Lower leg skin (tissue), 4 donors: ENCODE measurements at regions not wholly inside any gene's neighbourhood (a gene's known extent, or its start where the extent isn't known, plus 50 kb on each side); places are given as distances from the start of the nearest gene placed in this dataset.

Source experiments
- DNase-seq, 2 donors: peaks; one replicate each; pipeline ENCODE4 v3.0.0-alpha.2; 2019; ENCODE audit warnings: low spot score in 2 of 2
- H3K4me3 ChIP-seq: fragments of 200-600 bp; sonication (generic); 2 replicates; pipeline ENCODE4 v1.5.1; 2017; ENCODE audit warnings: mild to moderate bottlenecking, low read depth; ENCODE audit not compliant: poor library complexity, severe bottlenecking
- POLR2A ChIP-seq, 2 donors: fragments of 450-650 bp; IDR thresholded peaks; one replicate each; pipeline ENCODE4 v1.6.1; 2016 to 2017; ENCODE audit warnings: antibody characterized with exemption in 2 of 2, mild to moderate bottlenecking in 1 of 2, moderate library complexity in 1 of 2
- WGBS, 2 donors: methylation state at CpG; one replicate each; pipeline ENCODE4 v1.1.5; 2018; 5-methylcytosine and 5-hydroxymethylcytosine counted together
- intact Hi-C: fragments of 100-400 bp; cut with DNase I; formaldehyde crosslinking; loops from one replicate; pipeline ENCODE4 v1.15.0; 2023; ENCODE audit warnings: low total_unique reads
- TF ChIP-seq, protein P1 (sequence below), 3 donors: fragments of 450-650 bp; IDR thresholded peaks; one replicate each; pipeline ENCODE4 v1.5.1; 2016; ENCODE audit warnings: antibody characterized with exemption in 3 of 3, mild to moderate bottlenecking in 3 of 3, moderate library complexity in 2 of 3

DNA sequence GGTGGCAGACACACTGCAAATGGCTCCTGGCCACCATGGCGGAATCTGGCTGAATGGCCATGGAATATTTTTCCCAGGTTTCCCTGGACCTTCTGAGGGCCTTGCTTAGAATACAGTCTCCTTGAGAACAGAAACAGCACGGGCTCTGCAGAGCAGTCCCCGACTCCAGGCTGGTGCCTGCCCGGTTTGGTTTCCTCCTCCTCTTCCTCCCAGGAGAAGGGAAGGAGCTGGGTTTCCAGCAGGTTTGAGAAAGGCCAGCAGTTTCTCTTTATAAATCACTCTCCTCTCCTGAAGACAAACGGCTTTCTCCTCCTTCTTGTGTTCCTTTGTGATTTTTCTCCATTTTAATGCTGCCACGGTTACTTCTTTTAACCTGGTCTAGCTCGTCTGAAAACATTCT, 106.8 kb upstream of the RFLNA start:
- H3K4me3 ChIP-seq: no peak overlapping the region
- TF ChIP-seq POLR2A (IDR thresholded peaks at IDR 0.05): no peak
- TF ChIP-seq, protein P1, sequence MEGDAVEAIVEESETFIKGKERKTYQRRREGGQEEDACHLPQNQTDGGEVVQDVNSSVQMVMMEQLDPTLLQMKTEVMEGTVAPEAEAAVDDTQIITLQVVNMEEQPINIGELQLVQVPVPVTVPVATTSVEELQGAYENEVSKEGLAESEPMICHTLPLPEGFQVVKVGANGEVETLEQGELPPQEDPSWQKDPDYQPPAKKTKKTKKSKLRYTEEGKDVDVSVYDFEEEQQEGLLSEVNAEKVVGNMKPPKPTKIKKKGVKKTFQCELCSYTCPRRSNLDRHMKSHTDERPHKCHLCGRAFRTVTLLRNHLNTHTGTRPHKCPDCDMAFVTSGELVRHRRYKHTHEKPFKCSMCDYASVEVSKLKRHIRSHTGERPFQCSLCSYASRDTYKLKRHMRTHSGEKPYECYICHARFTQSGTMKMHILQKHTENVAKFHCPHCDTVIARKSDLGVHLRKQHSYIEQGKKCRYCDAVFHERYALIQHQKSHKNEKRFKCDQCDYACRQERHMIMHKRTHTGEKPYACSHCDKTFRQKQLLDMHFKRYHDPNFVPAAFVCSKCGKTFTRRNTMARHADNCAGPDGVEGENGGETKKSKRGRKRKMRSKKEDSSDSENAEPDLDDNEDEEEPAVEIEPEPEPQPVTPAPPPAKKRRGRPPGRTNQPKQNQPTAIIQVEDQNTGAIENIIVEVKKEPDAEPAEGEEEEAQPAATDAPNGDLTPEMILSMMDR (IDR thresholded peaks at IDR 0.05): no peak
- DNase-seq: no peak
- intact Hi-C loops: no loop called here
- WGBS, 2 donors: 72 to 80% methylated on average over 7 of the region's 7 CpGs

DNA sequence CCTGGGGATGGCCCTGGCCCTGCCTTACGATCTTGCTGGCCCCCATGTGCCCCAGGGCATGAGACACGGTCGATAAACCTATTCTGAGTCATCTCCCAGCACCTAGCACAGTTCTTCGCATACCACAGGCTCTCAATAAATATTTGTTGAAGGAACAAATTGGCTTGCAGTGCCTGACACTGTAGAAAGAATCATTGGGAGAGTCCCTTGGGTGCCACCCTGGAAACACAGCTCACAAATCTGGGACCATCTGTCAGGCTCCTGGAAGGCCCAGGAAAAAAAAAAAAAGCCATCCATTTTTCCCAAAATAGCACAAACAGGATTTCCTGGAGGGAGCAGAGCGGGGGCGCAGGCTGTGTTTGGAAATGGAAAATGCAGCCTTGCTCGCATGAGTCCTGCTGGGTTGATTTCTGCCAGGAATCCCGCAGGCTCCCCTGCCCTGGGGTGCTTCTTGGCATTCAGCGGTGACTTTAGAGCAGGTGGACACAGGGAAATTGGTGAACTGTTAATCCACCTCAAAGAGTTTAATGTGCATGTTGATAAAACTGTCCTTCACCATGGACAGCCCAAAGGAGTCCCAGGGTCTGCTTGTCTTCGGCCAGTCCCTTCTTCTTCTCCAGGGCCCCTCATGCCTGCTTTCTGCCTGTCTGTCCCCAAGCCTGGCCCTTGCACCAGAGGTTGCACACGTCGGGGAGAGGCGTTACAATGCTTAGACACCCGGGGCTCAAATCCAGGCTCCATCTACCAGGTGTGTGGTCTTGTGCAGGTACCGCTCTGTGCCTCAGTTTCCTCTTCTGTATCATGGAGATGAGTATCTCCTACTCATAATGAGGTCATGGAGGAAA, 106.1 kb upstream of the RFLNA start:
- TF ChIP-seq, protein P1 (IDR thresholded peaks at IDR 0.05): no peak
- no peak for TF ChIP-seq POLR2A (IDR thresholded peaks at IDR 0.05)
- WGBS, 2 donors: 63 to 74% methylated on average over 15 of the region's 15 CpGs
- no peak for DNase-seq
- no peak overlapping the region for H3K4me3 ChIP-seq
- intact Hi-C loops: no loop called here

DNA sequence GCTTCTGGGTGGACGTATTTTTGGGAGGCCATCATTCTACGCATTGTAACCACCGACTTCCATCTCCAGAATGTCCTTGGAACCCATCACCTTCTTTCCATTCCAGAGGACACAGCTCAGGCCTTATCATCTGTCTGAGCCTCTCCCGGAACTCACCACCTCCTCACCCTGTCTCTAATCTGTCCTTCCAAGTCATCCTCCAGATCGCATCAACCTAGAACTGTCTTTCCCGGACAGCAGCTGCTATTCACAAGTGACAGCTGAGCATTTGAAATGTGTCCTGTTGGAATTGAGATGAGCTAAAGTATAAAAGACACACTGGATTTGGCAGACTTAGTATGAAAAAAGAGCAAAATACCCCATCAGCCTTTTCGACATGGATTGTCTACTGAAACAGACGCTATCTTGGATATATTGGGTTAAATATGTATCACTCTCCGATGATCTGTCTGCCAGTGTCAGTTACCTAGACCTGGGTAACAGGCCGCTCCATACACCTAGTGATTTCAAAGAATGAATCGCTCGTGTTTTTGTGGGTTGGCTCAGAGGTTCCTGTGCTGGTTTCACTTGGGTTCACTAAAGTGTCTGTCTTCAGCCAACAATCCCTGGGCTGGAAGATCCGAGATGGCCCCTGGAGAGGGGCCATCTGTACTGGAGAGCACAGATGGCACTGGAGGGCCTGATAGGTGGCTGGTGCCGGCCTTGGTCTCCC, 104.4 kb upstream of the RFLNA start:
- intact Hi-C loops: no loop called here
- no peak overlapping the region for H3K4me3 ChIP-seq
- 91 to 95% methylated on average over 14 of the region's 14 CpGs for WGBS, 2 donors
- TF ChIP-seq POLR2A (IDR thresholded peaks at IDR 0.05): no peak
- TF ChIP-seq, protein P1 (IDR thresholded peaks at IDR 0.05): no peak
- no peak for DNase-seq

DNA sequence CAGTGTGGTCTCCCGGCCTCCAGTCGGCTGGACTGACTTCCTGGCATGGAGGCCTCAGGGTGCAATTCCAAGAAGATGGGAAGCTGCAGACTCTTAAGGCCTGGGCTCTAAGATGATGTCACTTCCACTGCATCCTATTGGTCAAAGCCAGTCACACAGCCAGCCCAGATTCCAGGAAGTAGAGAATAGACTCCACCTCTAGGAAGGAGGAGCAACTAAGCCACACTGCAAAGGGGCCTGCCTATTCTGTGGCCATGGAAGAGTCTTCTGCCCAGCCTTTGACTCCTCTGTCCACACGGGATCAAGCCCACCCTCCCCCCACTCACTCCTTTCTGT, 103.9 kb upstream of the RFLNA start:
- WGBS, 2 donors: 83 to 89% methylated on average over 3 of the region's 3 CpGs
- intact Hi-C loops: no loop called here
- no peak overlapping the region for H3K4me3 ChIP-seq
- no peak for DNase-seq
- no peak for TF ChIP-seq POLR2A (IDR thresholded peaks at IDR 0.05)
- TF ChIP-seq, protein P1 (IDR thresholded peaks at IDR 0.05): no peak

DNA sequence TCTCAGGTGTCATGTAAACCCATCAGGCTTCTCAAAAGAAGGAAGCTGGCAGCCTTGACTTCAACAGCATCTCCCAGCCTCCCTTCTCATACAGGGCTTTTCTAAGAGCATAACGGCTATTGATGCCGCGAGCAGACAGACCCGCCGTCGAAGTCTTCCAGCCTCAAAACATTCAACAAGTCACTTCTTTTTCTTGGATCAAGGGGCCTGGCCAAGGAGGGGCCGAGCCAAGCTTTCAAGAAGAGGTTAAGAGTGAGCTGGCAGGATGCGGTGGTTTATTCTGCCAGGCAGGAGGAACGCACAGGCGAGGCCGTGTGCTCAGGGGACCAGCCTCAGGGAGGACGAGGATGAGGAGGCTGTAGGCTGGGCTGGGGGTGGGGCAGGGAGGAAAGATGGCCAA, 102.9 kb upstream of the RFLNA start:
- WGBS, 2 donors: 79 to 83% methylated on average over 12 of the region's 12 CpGs
- no peak for DNase-seq
- no peak for TF ChIP-seq POLR2A (IDR thresholded peaks at IDR 0.05)
- TF ChIP-seq, protein P1 (IDR thresholded peaks at IDR 0.05): no peak
- H3K4me3 ChIP-seq: no peak overlapping the region
- intact Hi-C loops: no loop called here
